ENCODE measurements at regions not wholly inside any gene's neighbourhood (a gene's known extent, or its start where the extent isn't known, plus 50 kb on each side); places are given as distances from the start of the nearest gene placed in this dataset.
A peak's percentile ranks its signal among the peaks of the same experiment; 100 is the strongest.

- DNase-seq (ENCODE audit: low read depth): no peak
Observed at GRCh38 chr2:21690005-21690404, 566.2 kb downstream of the TDRD15 start.

GRCh38 chr2:21693081-21693480 is 569.3 kb downstream of the TDRD15 start:
- no peak for DNase-seq (ENCODE audit: low read depth)

DNA sequence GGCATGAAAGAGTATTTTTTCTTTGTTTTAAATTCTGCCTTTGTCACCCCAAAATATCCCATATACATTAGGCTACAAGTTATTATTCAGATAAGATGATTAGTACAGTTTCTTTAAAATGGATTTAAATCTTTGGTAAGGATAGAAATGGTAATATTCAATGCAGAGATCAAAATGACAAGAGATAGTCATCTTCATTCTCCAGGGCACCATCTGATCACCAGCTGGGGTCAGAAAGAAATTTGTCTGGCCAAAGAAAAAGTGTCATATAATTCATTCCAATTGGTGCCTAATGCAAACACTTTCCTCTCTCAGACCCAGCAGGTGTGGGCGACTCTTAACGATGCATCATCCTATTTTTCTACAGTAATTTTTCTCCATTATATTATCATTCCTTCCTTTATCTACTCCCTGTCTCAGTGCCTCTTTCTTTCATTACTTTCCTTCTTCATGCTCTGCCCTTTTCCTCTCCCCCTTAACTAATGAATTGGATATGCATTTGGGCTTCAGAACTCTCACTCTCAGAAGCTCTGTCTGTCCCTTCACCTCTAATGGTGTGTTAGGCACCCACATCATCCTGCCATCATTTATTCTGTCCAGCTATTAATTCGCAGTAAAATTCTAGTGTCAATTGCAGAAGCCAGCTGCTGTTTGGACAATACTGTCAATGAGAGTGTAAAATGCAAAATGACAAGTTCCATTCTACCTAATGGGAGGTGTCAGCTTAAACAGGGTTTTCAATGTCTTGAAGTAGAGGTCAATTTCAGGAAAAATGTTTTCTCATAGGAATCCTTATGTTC is 570.5 kb downstream of the TDRD15 start:
- DNase-seq (ENCODE audit: low read depth): no peak

- no peak for DNase-seq (ENCODE audit: low read depth)
Observed at GRCh38 chr2:21696900-21697299, 573.1 kb downstream of the TDRD15 start.

DNA sequence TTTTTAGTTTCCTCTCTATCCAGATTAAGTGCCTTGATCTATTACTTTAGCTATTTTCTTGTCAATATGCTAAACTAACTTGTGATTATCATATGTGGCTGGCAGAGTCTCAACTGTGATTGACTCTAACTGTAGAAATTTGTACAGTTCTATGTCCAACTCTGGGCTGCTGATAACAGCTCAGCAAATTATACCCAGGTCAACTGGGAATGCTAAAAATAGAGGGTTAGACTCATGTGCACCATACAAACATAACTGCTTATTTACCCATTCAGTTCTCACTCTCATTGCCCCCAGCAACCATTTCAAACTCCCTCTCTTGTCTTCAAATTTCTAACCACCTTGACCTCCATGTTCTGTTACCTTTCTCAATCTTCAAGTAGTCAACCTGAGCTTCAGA is 576.9 kb downstream of the TDRD15 start:
- no peak for DNase-seq (ENCODE audit: low read depth)

DNA sequence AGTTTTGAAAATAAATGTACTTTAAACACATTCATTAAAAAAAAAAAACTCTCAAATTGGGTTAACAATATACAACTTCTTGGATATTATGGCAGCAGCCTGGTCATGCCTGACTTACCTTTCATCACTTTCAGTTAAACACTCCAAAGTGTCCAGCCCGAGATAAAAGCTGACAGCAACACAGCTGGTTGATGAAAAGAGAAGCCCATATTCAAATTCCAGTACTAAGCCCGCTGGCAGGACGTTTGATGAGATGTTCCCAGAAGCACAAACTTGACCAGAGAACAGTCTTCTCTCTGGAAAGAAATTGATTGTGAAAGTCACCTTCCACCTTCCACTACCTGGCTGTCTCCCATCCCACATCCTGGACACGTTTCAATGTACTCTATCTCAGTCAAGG is 586.3 kb downstream of the TDRD15 start:
- DNase-seq (ENCODE audit: low read depth): no peak

GRCh38 chr2:21710496-21710895 is 586.7 kb downstream of the TDRD15 start:
- DNase-seq (ENCODE audit: low read depth): peak; percentile 9

GRCh38 chr2:21715887-21716286 is 592.1 kb downstream of the TDRD15 start:
- no peak for DNase-seq (ENCODE audit: low read depth)

- no peak for DNase-seq (ENCODE audit: low read depth)
Observed at GRCh38 chr2:21727101-21727500, 603.3 kb downstream of the TDRD15 start.

DNA sequence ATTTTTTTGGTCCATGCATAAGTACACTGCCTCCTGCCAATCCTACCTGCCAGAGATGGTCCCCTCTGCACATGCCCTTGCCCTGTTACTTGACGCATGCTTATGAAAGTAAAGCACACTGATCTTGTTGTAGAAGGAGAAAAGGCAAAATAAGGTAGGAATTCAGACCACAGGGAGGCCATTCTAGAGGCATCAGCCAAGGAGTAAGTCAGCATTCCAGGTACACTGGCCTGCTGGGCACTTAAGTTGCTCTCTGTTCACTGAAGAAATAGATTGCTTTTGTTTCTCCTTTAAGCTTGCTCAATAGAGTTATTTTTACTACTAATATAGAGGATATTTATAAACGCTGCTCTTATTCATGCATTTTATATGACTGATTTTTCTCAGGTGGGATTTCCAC is 604.4 kb downstream of the TDRD15 start:
- DNase-seq (ENCODE audit: low read depth): no peak

- DNase-seq (ENCODE audit: low read depth): no peak
Observed at GRCh38 chr2:21730141-21730540, 606.4 kb downstream of the TDRD15 start.

- peak; percentile 3 for DNase-seq (ENCODE audit: low read depth)
Observed at GRCh38 chr2:21740484-21740883, 616.7 kb downstream of the TDRD15 start.

DNA sequence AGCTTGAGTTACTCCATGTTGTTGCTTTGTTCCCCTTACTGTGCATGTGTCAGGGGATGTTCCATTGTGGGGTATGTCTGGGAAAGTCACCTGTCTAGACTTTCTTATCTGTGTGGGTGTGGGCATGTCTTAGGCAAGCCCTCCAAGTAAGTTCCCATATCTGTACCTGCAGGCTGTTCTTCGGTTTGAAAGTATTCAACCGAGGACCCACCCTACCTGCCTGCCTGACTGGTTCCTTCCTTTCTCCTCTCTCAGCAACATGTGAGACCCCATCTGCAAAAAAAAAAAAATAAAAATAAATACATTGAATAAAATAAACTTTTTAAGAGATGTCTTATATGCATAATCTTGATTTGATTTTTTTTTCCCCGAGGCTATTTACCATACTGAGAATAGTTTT is 622.7 kb downstream of the TDRD15 start:
- DNase-seq (ENCODE audit: low read depth): no peak

- no peak for DNase-seq (ENCODE audit: low read depth)
Observed at GRCh38 chr2:21748501-21748900, 624.7 kb downstream of the TDRD15 start.

- DNase-seq (ENCODE audit: low read depth): peak; percentile 12
Observed at GRCh38 chr2:21754164-21754788, 630.5 kb downstream of the TDRD15 start.

GRCh38 chr2:21757805-21758430 is 634.1 kb downstream of the TDRD15 start:
- peak; percentile 43 for DNase-seq (ENCODE audit: low read depth)

GRCh38 chr2:21759819-21760218 is 636.1 kb downstream of the TDRD15 start:
- peak; percentile 15 for DNase-seq (ENCODE audit: low read depth)

DNA sequence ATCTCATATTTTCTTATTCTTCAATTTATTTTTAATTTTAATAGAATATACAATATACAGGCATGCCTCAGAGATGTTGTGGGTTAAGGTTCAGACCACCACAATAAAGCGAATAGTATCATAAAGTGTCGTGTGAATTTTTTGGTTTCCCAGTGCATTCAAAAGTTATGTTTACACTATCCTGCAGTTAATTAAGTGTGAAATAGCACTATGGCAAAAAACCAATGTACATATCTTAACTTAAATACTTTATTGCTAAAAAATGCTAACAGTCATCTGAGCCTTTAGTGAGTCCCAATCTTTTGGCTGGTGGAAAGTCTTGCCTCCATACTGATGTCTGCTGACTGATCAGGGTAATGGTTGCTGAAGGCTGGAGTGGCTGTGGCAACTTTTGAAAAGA is 637.6 kb downstream of the TDRD15 start:
- DNase-seq (ENCODE audit: low read depth): no peak

GRCh38 chr2:21763501-21763900 is 639.7 kb downstream of the TDRD15 start:
- no peak for DNase-seq (ENCODE audit: low read depth)

- no peak for DNase-seq (ENCODE audit: low read depth)
Observed at GRCh38 chr2:21770787-21771186, 647.0 kb downstream of the TDRD15 start.

DNA sequence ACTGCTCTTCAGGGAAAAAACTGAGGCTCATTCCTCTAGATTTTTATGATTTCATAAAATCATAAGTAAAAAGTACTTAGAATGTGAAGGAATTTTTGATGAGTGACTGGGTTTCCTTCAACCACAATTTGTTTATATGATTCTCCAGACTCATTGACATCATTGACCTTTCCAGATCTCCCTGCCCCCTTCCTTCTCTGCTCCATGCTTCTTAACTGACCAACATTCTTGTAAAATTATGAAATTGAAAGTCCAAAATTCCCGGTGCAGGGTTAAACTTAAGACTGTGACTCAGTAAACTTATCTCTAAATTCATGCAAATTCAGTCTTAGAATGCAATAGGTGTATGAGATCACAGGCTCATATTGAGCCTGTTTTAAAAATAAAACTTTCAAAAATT is 648.9 kb downstream of the TDRD15 start:
- peak; percentile 80 for DNase-seq (ENCODE audit: low read depth)

DNA sequence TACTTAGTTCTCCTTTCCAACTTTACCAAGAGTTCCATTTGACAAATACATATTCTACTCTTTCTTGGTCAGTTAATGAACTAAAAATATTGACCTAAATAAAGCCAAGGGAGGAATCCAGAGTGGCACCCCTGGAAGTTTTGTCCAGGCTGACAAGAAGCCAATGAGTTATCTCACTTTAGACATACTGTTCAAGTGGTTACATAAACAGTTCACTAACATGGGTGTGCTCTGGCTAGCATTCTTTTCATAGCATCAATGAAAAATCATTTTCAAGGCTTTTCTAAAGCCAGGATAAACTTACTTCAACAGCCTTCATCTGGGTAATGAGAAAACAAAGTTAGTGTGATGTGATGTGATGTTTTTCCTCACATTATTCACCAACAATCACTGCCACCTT is 649.4 kb downstream of the TDRD15 start:
- no peak for DNase-seq (ENCODE audit: low read depth)
